ENCODE measurements at regions not wholly inside any gene's neighbourhood (a gene's known extent, or its start where the extent isn't known, plus 50 kb on each side); places are given as distances from the start of the nearest gene placed in this dataset.

DNA sequence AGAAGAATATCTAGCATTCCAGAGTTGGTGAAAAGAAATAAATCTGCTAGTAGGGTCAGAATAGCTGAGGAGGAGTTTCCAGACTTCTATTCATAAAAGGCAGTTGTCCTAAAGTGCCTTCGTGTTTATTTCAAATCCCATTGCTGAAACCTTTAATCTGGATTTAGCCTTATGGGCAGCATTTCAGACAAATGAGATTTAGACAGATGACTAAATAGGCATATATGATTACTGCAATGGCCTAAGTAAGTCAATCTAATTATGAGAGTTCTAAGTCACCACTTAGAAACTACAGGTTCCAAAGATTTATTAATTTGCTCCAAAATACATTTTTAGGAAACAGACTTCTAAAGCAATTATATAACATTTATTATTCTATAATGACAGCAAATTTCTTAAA is 368.7 kb downstream of the LIG4 start:
- ATAC-seq (ENCODE audit: low read depth in 2 of 2): no peak
- no peak overlapping the region for H3K27ac Mint-ChIP-seq

DNA sequence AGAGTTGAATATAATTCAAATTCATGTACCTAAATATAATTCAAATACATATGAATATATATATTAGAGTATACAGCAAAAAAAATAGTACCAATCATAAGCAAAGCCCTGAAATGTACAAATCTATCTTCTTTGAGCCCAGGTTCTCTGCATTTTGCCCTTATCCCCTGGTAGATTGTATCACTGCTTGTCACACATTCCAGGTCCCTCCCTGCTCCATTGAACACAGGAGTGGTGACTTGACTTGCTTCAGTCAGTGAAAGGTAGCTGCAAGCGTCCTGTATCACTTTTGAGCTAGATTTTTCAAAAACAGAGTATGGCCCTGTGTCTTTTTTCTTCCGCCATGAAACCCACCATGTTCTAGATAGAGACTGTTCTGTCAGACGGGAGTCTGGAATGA is 369.4 kb downstream of the LIG4 start:
- ATAC-seq (ENCODE audit: low read depth in 2 of 2): no peak
- no peak overlapping the region for H3K4me3 Mint-ChIP-seq
- H3K9me3 Mint-ChIP-seq: no peaks in the 10 kb centered on the region
- H3K27ac Mint-ChIP-seq: no peak overlapping the region
- no peaks in the 10 kb centered on the region for H3K36me3 Mint-ChIP-seq
- no peaks in the 10 kb centered on the region for H3K27me3 Mint-ChIP-seq
- no peak for DNase-seq
- no peaks in the 10 kb centered on the region for H3K4me1 Mint-ChIP-seq

More for the DNA sequence above, 368.7 kb downstream of the LIG4 start:
- no peaks in the 10 kb centered on the region for H3K9me3 Mint-ChIP-seq
- H3K27me3 Mint-ChIP-seq: no peaks in the 10 kb centered on the region
- no peak for DNase-seq
- H3K36me3 Mint-ChIP-seq: no peaks in the 10 kb centered on the region
- no peaks in the 10 kb centered on the region for H3K4me1 Mint-ChIP-seq
- no peak overlapping the region for H3K4me3 Mint-ChIP-seq

DNA sequence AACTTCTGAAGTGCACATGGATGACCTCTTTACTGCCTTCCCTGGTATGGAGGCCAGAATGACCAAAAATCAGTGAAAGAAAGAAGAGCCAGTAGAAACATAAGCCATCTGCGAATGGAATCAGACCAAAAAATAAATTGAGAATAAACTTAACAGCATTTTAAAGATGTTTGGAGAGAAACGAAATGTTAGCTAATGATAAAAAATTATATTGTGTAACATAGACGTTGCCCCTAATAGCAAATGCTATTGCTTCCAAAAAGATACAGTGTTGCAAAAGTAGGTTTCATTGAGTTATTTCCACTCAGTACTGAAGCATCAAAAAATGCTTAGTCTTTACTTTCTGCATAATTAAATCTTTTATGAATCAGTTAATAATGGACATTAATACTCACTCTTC is 371.7 kb downstream of the LIG4 start:
- Mint-ChIP-seq H3K27me3 (no peaks in the 10 kb centered on the region), H3K4me1 (no peaks in the 10 kb centered on the region), H3K9me3 (no peaks in the 10 kb centered on the region), H3K4me3 (peak overlapping the region in 1 of 8 donors; percentile 0), H3K36me3 (no peaks in the 10 kb centered on the region), H3K27ac (no peak overlapping the region)
- ATAC-seq (ENCODE audit: low read depth in 2 of 2) (no peak), DNase-seq (no peak)

DNA sequence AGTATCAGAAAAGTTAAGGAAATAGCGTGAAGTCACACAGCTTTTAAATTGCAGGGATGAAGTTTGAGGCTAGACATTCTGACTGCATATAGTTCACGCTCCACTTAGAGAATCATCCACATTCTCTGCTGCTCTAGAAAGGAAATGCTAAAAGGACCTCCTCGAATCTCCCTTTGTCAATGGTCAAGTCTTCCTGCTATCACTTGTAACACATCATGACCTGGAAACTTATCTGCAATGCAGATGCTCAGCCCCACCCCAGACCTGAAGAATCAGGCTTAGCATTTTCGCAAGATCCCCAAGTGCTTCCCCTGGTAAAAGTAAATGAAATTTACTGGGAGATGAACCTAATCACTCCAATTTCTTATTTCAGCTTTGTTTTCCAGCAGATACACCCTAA is 372.1 kb downstream of the LIG4 start:
- DNase-seq: no peak
- Mint-ChIP-seq H3K4me3 (peak overlapping the region in 1 of 8 donors; percentile 0), H3K27ac (no peak overlapping the region), H3K4me1 (no peaks in the 10 kb centered on the region), H3K27me3 (no peaks in the 10 kb centered on the region), H3K9me3 (no peaks in the 10 kb centered on the region), H3K36me3 (no peaks in the 10 kb centered on the region)
- ATAC-seq (ENCODE audit: low read depth in 2 of 2): no peak

DNA sequence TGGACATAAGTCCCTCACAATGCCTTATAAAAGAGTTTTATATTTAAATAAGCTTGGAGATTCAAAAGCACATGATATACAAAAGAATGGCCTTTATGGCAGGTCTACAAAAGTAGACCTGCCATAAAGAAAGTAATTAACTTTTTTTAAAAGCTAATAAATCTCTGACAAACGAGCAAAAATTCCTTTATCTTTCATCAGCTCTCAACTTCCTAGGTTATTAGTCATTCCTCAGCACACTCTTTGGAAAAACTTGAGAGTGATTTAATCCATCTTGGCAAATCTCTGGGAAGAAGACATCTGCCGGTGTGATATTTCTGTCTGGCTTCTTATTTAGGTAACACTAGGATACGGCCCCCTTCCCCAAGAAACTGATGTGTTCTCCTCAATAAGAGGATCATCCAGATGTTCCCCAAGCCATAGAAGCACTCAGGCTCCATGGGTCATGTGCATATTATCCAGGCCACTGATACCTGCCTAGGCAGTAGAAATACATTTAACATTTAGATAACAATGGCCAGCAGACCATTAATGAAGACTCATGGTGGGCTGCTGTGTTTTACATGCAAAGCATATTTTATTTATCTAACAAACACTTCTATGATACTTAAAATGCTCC is 372.7 kb downstream of the LIG4 start:
- no peak overlapping the region for H3K4me3 Mint-ChIP-seq
- H3K36me3 Mint-ChIP-seq: no peaks in the 10 kb centered on the region
- H3K27me3 Mint-ChIP-seq: no peaks in the 10 kb centered on the region
- H3K27ac Mint-ChIP-seq: no peak overlapping the region
- DNase-seq (no peak), ATAC-seq (ENCODE audit: low read depth in 2 of 2) (no peak)
- no peaks in the 10 kb centered on the region for H3K9me3 Mint-ChIP-seq
- no peaks in the 10 kb centered on the region for H3K4me1 Mint-ChIP-seq

DNA sequence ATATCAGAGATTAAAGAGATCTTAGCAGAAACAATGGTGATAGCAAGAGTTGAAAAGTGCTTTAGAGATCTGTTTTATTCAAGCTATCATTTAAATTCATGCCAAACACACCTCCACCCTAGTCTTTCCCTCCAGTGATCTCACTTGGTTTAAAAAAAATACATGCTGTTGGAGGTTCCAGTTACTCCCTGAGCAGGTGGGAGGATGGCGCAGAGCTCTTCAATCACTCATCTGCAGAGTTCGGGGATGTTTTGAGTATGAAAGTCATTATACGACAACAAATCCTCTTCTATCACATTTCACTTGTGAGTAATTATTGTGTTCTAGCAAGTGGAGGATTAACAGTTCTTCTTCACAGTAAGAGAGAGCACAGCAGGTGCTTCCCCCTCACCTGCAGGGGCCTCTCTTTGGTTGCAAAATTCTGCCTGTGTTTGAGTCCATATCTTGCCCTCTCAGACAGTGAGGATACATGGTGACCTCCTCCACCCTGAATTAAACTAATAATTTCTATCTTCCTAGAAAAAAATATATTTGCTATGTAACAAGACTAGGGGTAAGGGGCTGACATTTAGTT is 376.7 kb downstream of the LIG4 start:
- no peak overlapping the region for H3K27ac Mint-ChIP-seq
- H3K36me3 Mint-ChIP-seq: no peaks in the 10 kb centered on the region
- H3K9me3 Mint-ChIP-seq: peaks cover 0 to 8% (median 0%) of the 10 kb centered on the region in 7 donors

DNA sequence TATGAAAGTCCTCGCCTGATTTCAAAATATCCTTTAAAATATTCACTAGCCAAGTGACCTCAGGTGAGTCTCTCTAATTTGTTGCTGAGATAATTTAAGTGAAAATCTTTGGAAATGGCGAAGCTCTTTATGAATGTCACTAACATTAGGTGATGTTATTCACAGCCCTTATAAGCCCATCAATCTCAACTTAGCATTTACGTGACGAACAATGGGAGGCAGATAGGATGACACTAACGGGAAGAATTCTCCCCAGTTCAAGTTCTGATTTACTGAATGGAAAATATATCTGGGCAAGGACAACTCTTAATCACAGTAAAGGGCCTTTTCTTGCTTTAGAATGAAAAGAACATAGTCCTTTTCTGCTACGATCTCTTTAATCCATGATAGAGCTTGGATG is 378.7 kb downstream of the LIG4 start:
- Mint-ChIP-seq H3K27ac (no peak overlapping the region), H3K4me3 (no peak overlapping the region), H3K27me3 (no peaks in the 10 kb centered on the region), H3K36me3 (no peaks in the 10 kb centered on the region), H3K9me3 (peaks cover 0 to 8% (median 4%) of the 10 kb centered on the region in 7 donors), H3K4me1 (no peaks in the 10 kb centered on the region)
- DNase-seq (no peak), ATAC-seq (ENCODE audit: low read depth in 2 of 2) (no peak)

More for the DNA sequence above, 376.7 kb downstream of the LIG4 start:
- no peaks in the 10 kb centered on the region for H3K27me3 Mint-ChIP-seq
- ATAC-seq (ENCODE audit: low read depth in 2 of 2) (no peak), DNase-seq (no peak)
- no peaks in the 10 kb centered on the region for H3K4me1 Mint-ChIP-seq
- no peak overlapping the region for H3K4me3 Mint-ChIP-seq

DNA sequence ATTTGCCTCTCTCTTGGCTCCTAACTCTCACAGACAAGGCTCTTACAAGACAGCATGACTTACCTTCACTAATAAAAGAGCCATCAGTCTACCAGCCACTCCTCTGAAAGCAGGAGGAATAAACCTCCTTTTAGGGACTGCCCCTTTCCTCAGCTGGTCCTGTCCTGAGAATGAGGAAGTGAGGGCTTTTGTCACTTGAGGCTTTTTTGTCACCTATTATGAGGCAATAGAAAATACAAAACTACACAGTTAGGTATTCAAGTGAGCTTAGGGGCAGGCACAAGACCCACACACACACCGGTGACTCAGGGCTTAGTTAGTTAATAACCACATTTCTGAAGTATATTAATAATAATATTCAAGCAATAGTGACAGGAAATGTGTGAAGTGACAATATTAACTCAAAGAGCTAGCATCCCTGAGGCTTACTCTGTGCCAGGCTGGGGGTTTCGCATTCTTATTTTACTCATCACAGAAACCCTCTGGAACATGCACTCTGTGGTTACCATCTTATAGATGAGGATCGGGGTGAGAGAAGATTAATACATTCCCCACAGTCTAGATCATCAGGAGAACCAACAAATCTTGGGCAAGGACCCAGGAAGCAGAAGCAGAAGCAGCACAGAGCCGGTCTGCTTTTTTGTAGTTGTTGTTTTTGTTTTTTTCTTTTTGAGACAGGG is 379.9 kb downstream of the LIG4 start:
- no peaks in the 10 kb centered on the region for H3K27me3 Mint-ChIP-seq
- H3K36me3 Mint-ChIP-seq: no peaks in the 10 kb centered on the region
- no peak for DNase-seq
- H3K4me1 Mint-ChIP-seq: no peaks in the 10 kb centered on the region
- peaks cover 0 to 10% (median 5%) of the 10 kb centered on the region in 7 donors for H3K9me3 Mint-ChIP-seq
- H3K27ac Mint-ChIP-seq: no peak overlapping the region
- no peak overlapping the region for H3K4me3 Mint-ChIP-seq
- ATAC-seq (ENCODE audit: low read depth in 2 of 2): no peak

DNA sequence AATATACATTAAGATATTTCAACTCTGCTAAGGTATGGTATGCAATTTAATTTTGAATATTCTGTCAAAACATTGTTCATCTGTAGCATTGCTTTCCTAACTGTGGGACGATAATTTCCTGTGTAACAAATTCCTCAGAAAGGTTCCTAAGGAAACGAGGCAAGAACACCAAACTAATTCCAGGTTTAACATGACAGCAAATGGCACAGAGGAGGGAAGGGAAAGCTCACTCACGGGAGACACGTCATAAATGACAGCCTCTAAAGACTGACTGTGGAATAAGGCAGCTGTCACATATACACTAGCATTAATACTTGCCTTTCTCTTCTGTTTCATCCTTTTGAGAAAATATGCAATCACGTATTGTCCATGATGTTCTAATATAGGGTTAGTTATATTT is 380.6 kb downstream of the LIG4 start:
- no peaks in the 10 kb centered on the region for H3K36me3 Mint-ChIP-seq
- H3K4me3 Mint-ChIP-seq: no peak overlapping the region
- no peaks in the 10 kb centered on the region for H3K27me3 Mint-ChIP-seq
- ATAC-seq (ENCODE audit: low read depth in 2 of 2): no peak
- DNase-seq: no peak
- H3K27ac Mint-ChIP-seq: no peak overlapping the region
- H3K4me1 Mint-ChIP-seq: no peaks in the 10 kb centered on the region
- H3K9me3 Mint-ChIP-seq: peaks cover 0 to 11% (median 7%) of the 10 kb centered on the region in 7 donors

DNA sequence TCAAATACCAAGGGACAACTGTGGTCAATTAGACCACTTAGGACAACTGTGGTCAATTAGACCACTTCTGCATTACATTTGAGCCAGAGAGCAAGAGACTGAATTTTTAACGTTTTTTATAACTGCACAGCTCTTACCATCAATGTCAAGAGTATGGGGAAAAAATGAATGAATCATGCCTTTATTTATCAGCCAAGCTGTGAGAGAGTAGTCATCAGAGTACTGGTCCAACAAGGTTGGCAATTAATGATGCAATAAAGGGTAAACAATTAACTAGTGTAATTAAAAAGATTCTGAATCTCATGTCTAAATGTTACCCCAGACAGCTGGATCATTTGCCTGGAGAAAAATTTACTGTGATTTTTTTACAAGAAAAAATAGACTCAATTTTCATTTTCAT is 381.1 kb downstream of the LIG4 start:
- Mint-ChIP-seq H3K4me1 (no peaks in the 10 kb centered on the region), H3K36me3 (no peaks in the 10 kb centered on the region), H3K27ac (no peak overlapping the region), H3K27me3 (no peaks in the 10 kb centered on the region), H3K9me3 (peaks cover 0 to 13% (median 7%) of the 10 kb centered on the region in 7 donors), H3K4me3 (no peak overlapping the region)
- DNase-seq (no peak), ATAC-seq (ENCODE audit: low read depth in 2 of 2) (no peak)

DNA sequence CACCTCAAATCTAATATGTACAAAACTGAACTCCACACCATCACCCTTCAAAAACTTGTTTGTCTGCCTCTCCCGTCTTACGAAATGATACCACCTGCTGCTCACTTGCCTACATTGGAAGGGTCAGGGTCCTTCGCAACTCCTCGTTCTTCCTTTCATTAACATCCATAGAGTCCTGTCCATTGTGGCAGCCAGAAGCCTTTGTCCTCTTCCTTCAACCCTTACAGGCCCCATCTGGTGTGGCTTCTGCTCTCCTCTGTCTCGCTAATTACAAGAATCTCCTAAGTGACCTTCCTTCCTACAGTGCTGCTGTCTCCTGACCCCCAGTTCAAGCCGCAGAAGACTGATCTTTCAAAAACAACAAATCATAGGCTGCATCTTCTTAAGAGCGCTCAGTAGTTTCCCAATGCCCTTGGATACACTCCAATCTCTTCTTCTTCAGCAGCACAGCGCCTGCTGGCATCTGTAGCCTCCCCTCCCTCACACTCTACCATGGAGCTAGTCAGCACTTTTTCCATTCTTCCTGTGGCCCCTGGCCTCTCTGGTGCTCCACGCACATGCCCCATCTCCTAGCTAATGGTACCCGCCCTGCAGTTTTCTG is 382.7 kb downstream of the LIG4 start:
- no peaks in the 10 kb centered on the region for H3K27me3 Mint-ChIP-seq

DNA sequence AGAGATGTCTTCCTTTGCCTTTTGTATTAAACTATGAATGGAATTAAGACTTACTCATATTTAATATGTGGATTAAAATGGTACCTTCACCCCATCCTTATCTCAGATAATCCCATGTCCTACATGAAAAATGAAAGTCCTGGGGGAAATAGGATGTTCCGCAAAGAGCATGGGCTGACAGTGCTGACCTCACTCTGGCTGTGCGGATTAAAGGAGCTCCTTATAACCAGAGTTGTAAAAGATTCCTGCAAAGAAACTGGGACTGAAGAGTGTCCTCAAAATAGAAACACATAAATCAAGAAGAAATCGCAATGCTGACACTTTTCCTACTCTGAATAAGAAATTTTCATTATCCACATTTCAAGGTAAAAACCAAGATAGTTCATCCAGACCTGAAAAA is 384.5 kb downstream of the LIG4 start:
- no peak for DNase-seq
- Mint-ChIP-seq H3K27me3 (no peaks in the 10 kb centered on the region), H3K4me1 (no peaks in the 10 kb centered on the region), H3K9me3 (peaks cover 0 to 13% (median 7%) of the 10 kb centered on the region in 7 donors), H3K36me3 (no peaks in the 10 kb centered on the region), H3K4me3 (peak overlapping the region in 1 of 8 donors; percentile 16), H3K27ac (no peak overlapping the region)
- no peak for ATAC-seq (ENCODE audit: low read depth in 2 of 2)

More for the DNA sequence above, 382.7 kb downstream of the LIG4 start:
- Mint-ChIP-seq H3K4me3 (no peak overlapping the region), H3K36me3 (no peaks in the 10 kb centered on the region), H3K9me3 (peaks cover 0 to 13% (median 7%) of the 10 kb centered on the region in 7 donors), H3K27ac (no peak overlapping the region), H3K4me1 (no peaks in the 10 kb centered on the region)
- DNase-seq (no peak), ATAC-seq (ENCODE audit: low read depth in 2 of 2) (no peak)

DNA sequence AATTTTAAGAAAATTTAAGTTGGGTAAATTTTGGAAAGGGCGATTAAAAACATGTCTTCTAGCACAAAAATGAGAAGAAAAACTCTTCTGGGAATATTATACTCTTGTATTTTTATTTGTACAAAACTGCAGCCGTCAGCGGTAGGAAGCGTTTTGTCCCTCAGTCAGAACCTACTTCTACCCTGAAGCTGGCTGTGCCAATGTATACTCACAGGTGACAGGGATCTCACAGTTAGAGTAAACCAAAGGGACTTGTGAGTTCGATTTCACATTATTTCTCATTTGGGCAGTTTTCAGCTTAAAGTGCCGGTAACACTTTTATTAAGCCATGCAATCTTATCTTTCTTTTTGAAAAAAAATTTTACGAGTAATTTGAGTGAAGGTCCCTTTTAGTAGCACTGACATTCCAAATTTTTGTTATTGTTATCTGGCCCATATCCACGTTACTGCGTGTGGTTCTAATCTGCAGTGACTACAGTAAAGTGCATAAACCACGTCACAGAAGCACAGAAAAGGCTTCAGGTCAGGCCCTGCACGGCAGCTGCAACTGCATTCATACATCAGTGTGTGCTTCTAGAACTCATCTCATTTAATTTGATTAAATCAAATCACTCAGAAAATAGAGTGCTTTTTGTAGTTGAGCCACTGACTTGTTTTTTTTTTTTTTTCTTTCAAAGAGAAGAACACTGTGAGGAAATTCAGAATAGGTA is 387.3 kb downstream of the LIG4 start:
- ATAC-seq (ENCODE audit: low read depth in 2 of 2) (no peak), DNase-seq (no peak)
- Mint-ChIP-seq H3K9me3 (peaks cover 0 to 14% (median 4%) of the 10 kb centered on the region in 7 donors), H3K4me3 (no peak overlapping the region), H3K27ac (no peak overlapping the region), H3K36me3 (no peaks in the 10 kb centered on the region), H3K4me1 (no peaks in the 10 kb centered on the region), H3K27me3 (no peaks in the 10 kb centered on the region)
